ENCODE measurements at regions not wholly inside any gene's neighbourhood (a gene's known extent, or its start where the extent isn't known, plus 50 kb on each side); places are given as distances from the start of the nearest gene placed in this dataset.

DNA sequence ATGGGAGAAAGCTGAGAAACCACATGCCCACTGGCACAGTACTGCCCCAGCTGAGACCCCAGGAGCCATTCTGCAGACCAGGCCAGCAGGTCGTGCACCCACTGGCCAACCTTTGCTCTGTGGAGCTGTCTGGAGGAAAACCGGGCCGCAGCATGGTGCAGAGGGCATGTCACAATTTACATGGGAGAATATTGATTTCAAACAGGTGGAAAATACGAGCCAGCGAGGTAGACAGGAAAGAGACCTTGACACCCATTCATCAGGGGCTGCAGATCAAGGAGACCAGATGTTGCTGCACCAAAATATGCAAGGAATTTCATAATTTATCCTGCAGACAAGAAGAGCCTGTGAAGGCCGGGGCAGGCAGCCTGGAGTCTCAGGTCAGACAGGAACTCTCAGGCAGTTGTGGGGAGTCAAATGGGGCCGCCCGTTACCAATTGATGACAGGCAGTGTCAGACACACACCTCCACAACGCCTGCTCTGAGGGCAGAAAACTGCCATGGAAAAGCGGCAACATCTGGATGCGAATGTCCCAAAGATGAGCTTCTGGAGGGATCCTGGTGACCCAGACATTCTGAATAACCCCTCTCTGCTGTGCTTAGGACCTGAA is 74.6 kb upstream of the BCL11B start:
- intact Hi-C loops (cut with micrococcal nuclease): no loop called here
- ChIA-PET POLR2A (no interaction called here), CTCF (interaction anchor here (0.8 kb wide), 1 partner anchor 42 kb away, joined by 3 read pairs; no protein-coding TSS in a partner anchor)
- Histone ChIP-seq H3K4me2 (ENCODE audit: insufficient read depth, low read length) (no peak overlapping the region), H3K9me1 (replicated peaks; ENCODE audit: control insufficient read depth, extremely low read depth, insufficient read depth, low read length) (no peaks in the 10 kb centered on the region), H3K36me3 (ENCODE audit: control insufficient read depth in 2 of 2, extremely low read depth in 1 of 2, insufficient read depth in 2 of 2, low read length in 2 of 2) (no peaks in the 10 kb centered on the region), H3K27ac (ENCODE audit: insufficient read depth, low read depth, low read length) (no peak overlapping the region), H3K9ac (replicated peaks; ENCODE audit: extremely low read depth, insufficient read depth, low read length) (no peak overlapping the region), H3K4me3 (replicated peaks in 1 of 3; ENCODE audit: insufficient read depth in 1 of 3, low read depth in 1 of 3, low read length in 3 of 3) (no peak overlapping the region), H3K79me2 (ENCODE audit: control insufficient read depth, insufficient read depth, low read length) (no peaks in the 10 kb centered on the region), H3K4me1 (ENCODE audit: control insufficient read depth, extremely low read depth, insufficient read depth, low read length) (no peaks in the 10 kb centered on the region), H3K27me3 (ENCODE audit: control insufficient read depth in 2 of 2, insufficient read depth in 2 of 2, low read length in 2 of 2) (no peaks in the 10 kb centered on the region), H4K20me1 (replicated peaks; ENCODE audit: control insufficient read depth, extremely low read depth, insufficient read depth, low read length) (no peaks in the 10 kb centered on the region), H3K9me3 (replicated peaks; ENCODE audit: control insufficient read depth, insufficient read depth, low read length) (no peaks in the 10 kb centered on the region), H2AFZ (ENCODE audit: low read depth, low read length) (no peak overlapping the region)
- no TSS peak for BruUV-seq (replicated peaks)
- TF ChIP-seq, protein P1, sequence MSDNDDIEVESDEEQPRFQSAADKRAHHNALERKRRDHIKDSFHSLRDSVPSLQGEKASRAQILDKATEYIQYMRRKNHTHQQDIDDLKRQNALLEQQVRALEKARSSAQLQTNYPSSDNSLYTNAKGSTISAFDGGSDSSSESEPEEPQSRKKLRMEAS (IDR thresholded peaks at IDR 0.05; ENCODE audit: insufficient read depth, insufficient read length): no peak
- TF ChIP-seq, protein P2, sequence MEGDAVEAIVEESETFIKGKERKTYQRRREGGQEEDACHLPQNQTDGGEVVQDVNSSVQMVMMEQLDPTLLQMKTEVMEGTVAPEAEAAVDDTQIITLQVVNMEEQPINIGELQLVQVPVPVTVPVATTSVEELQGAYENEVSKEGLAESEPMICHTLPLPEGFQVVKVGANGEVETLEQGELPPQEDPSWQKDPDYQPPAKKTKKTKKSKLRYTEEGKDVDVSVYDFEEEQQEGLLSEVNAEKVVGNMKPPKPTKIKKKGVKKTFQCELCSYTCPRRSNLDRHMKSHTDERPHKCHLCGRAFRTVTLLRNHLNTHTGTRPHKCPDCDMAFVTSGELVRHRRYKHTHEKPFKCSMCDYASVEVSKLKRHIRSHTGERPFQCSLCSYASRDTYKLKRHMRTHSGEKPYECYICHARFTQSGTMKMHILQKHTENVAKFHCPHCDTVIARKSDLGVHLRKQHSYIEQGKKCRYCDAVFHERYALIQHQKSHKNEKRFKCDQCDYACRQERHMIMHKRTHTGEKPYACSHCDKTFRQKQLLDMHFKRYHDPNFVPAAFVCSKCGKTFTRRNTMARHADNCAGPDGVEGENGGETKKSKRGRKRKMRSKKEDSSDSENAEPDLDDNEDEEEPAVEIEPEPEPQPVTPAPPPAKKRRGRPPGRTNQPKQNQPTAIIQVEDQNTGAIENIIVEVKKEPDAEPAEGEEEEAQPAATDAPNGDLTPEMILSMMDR (IDR thresholded peaks at IDR 0.05; ENCODE audit: extremely low read depth in 1 of 2, insufficient read depth in 1 of 2, low read depth in 1 of 2, low read length in 2 of 2): no peak
- TF ChIP-seq FOS (IDR thresholded peaks at IDR 0.05; ENCODE audit: borderline replicate concordance, insufficient read depth, low read length): no peak
- no peak for TF ChIP-seq POLR2AphosphoS5 (IDR thresholded peaks at IDR 0.05; ENCODE audit: insufficient read depth, low read depth, low read length)
- no peak for TF ChIP-seq GATA2 (IDR thresholded peaks at IDR 0.05; ENCODE audit: insufficient read depth, insufficient read length, low read depth, low read length)
- no peak for TF ChIP-seq EZH2 (IDR thresholded peaks at IDR 0.05; ENCODE audit: borderline replicate concordance, low read depth, low read length, severe bottlenecking)
- no peak for TF ChIP-seq JUN (IDR thresholded peaks at IDR 0.05; ENCODE audit: borderline replicate concordance, insufficient read depth, insufficient read length, low read depth)
- TF ChIP-seq MYC (IDR thresholded peaks at IDR 0.05; ENCODE audit: low read depth, low read length): no peak
- no peak for TF ChIP-seq POLR2A (IDR thresholded peaks at IDR 0.05; ENCODE audit: low read depth, low read length)
- dilution Hi-C loops (cut with MboI; ENCODE audit: extremely low pct_ligation_motif_present, low sequenced_read_pairs): no loop called here
- FAIRE-seq (no peak), DNase-seq (ENCODE audit: low read depth, low spot score) (no peak)
